HUES64 (cell line): ENCODE measurements at regions not wholly inside any gene's neighbourhood (a gene's known extent, or its start where the extent isn't known, plus 50 kb on each side); places are given as distances from the start of the nearest gene placed in this dataset.
"Not testable (repeated sequence)": the region's sequence is repeated elsewhere in the genome, so short reads cannot be mapped to it uniquely, and the experiment has no call there.

ENCODE experiments used
- H3K27ac ChIP-seq: 2 replicates; pipeline ENCODE4 v1.7.0; 2013; ENCODE audit warnings: low read depth, low read length, inconsistent platforms
- H3K27me3 ChIP-seq: 2 replicates; pipeline ENCODE4 v1.6.1; 2013; ENCODE audit warnings: mild to moderate bottlenecking, low read length; ENCODE audit not compliant: insufficient read depth
- H3K36me3 ChIP-seq: 2 replicates; pipeline ENCODE4 v1.6.1; 2013; ENCODE audit warnings: mild to moderate bottlenecking, low read length; ENCODE audit not compliant: insufficient read depth
- H3K4me1 ChIP-seq: 2 replicates; pipeline ENCODE4 v1.6.1; 2013; ENCODE audit warnings: mild to moderate bottlenecking, low read length, moderate library complexity; ENCODE audit not compliant: insufficient read depth
- H3K4me3 ChIP-seq: 2 replicates; pipeline ENCODE4 v1.5.1; 2013; ENCODE audit warnings: mild to moderate bottlenecking, low read length, moderate library complexity
- H3K9ac ChIP-seq: 2 replicates; pipeline ENCODE4 v1.6.1; 2013; ENCODE audit warnings: mild to moderate bottlenecking, low read depth, low read length
- H3K9me3 ChIP-seq: 2 replicates; pipeline ENCODE4 v1.6.1; 2013; ENCODE audit warnings: low read depth, low read length; ENCODE audit not compliant: insufficient read depth
- WGBS: fragments of 150-250, 120-280 bp; methylation state at CpG from one replicate; pipeline ENCODE4 v1.1.7; 2013; ENCODE audit warnings: missing lambda C conversion rate; 5-methylcytosine and 5-hydroxymethylcytosine counted together

DNA sequence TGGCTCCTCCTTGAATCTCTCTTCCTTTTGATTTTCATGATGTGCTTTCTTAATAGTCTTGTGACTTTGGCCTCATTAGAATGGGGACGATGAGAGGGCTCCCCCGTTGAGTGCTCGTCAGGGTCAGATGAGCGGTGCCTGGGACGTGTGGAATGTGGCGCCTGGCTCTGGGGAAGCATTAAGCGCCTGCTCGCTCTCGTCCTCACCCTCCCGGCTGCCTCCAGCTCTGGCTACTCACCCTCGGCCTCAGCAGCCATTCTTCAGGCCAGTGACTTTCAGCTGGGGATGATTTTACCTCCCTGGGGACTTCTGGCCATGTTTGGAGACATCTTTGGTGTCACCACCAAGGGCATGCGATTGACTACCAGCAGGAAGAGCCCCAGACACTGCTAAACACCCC is 69.7 kb downstream of the RPS6KA4 start:
- peaks cover 3% of the 10 kb centered on the region; the same call in 1 of the 2 replicates for H3K4me1 ChIP-seq
- WGBS = 38% methylated on average over 12 of the region's 12 CpGs

GRCh38 chr11:64429970-64430369 is 71.0 kb downstream of the RPS6KA4 start:
- no peaks in the 10 kb centered on the region for H3K36me3 ChIP-seq
- WGBS = 95% methylated on average over 12 of the region's 12 CpGs
- peaks cover 3% of the 10 kb centered on the region; the same call in 1 of the 2 replicates for H3K4me1 ChIP-seq
- no peaks in the 10 kb centered on the region for H3K9me3 ChIP-seq
- no peak overlapping the region for H3K9ac ChIP-seq
- no peak overlapping the region for H3K4me3 ChIP-seq
- no peak overlapping the region for H3K27ac ChIP-seq
- H3K27me3 ChIP-seq = no peaks in the 10 kb centered on the region

More for the DNA sequence above, 69.7 kb downstream of the RPS6KA4 start:
- H3K9me3 ChIP-seq = no peaks in the 10 kb centered on the region
- no peaks in the 10 kb centered on the region for H3K36me3 ChIP-seq
- H3K27me3 ChIP-seq = no peaks in the 10 kb centered on the region
- no peak overlapping the region for H3K4me3 ChIP-seq
- H3K27ac ChIP-seq = no peak overlapping the region
- no peak overlapping the region for H3K9ac ChIP-seq

DNA sequence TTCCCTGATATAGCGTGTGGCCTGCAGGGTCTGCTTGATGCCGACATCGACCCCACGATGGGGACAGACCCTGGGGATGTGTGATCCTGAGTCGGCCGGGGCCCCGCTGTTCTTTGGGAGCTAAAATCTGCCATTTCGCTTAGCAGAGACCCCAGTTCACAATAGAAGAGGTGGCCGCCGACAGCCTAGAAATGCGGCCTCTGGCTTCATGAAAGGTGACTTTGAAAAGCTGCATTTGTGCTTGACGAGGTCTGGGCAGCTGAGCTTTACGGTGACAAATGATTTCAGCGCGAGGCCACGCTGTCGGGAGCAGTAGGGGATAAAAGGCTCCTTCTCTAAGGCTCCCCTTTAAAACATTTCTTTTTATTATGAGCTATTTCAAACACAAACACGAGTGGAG is 71.7 kb downstream of the RPS6KA4 start:
- no peaks in the 10 kb centered on the region for H3K27me3 ChIP-seq
- H3K9me3 ChIP-seq = no peaks in the 10 kb centered on the region
- WGBS = 85% methylated on average over 18 of the region's 18 CpGs

GRCh38 chr11:64436000-64436399 is 77.0 kb downstream of the RPS6KA4 start:
- H3K36me3 ChIP-seq = no peaks in the 10 kb centered on the region
- H3K9me3 ChIP-seq = no peaks in the 10 kb centered on the region
- no peaks in the 10 kb centered on the region for H3K4me1 ChIP-seq
- no peaks in the 10 kb centered on the region for H3K27me3 ChIP-seq
- no peak overlapping the region for H3K4me3 ChIP-seq
- H3K9ac ChIP-seq = no peak overlapping the region
- whole genome bisulfite sequencing = 91% methylated on average over 4 of the region's 4 CpGs
- H3K27ac ChIP-seq = no peak overlapping the region

More for the DNA sequence above, 71.7 kb downstream of the RPS6KA4 start:
- Histone ChIP-seq H3K36me3 (no peaks in the 10 kb centered on the region), H3K27ac (no peak overlapping the region), H3K4me3 (no peak overlapping the region), H3K9ac (no peak overlapping the region), H3K4me1 (peaks cover 3% of the 10 kb centered on the region; the same call in 1 of the 2 replicates)

- WGBS = 91% methylated on average over 7 of the region's 7 CpGs
- H3K27me3 ChIP-seq = no peaks in the 10 kb centered on the region
- H3K9ac ChIP-seq = no peak overlapping the region
- no peaks in the 10 kb centered on the region for H3K36me3 ChIP-seq
- no peaks in the 10 kb centered on the region for H3K9me3 ChIP-seq
- no peaks in the 10 kb centered on the region for H3K4me1 ChIP-seq
- H3K4me3 ChIP-seq = no peak overlapping the region
- H3K27ac ChIP-seq = no peak overlapping the region
Observed at GRCh38 chr11:64437426-64437825, 78.5 kb downstream of the RPS6KA4 start.

DNA sequence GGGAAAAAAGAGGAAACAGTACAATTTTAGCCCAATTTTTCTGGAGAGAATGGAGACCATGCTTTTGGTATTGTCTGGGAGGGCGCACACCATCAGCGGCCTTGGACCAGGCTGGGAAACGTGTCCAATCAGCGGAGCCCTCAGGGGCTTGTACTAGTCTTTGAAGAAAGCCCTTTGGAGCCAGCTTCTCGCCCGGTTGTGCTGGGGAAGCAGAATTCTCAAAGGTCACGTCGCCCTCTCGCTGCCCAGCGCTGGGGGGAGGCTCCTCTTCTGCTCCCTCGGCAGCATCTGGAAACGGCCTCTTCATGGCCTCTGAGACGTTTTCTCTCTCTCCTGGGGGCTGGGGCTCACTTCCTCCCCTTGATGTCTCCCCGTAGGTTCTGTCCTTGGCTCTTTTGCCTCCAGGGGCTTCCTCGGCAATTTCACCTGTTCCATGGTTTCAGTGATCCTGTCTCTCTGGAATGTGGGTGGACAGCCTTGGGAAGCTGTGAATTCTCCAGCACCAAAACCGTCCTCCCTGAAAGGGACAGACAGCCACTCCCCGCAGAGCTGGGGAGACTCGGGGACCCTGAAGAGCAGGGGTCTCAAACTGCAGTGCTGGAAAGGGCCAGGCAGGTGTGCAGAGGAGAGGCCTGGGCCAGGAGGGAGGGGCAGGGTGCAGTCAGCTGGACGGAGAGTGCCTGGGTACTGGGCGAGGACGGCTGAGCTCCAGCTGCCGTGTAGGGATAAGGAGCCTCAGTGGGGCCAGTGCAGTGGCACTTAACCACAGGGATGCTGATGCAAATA is 80.2 kb downstream of the RPS6KA4 start:
- H3K36me3 ChIP-seq = no peaks in the 10 kb centered on the region
- 71% methylated on average over 22 of the region's 22 CpGs for WGBS
- no peaks in the 10 kb centered on the region for H3K27me3 ChIP-seq
- no peak overlapping the region for H3K27ac ChIP-seq
- no peaks in the 10 kb centered on the region for H3K9me3 ChIP-seq
- no peaks in the 10 kb centered on the region for H3K4me1 ChIP-seq
- no peak overlapping the region for H3K9ac ChIP-seq
- no peak overlapping the region for H3K4me3 ChIP-seq

GRCh38 chr11:64439772-64440491 is 81.0 kb downstream of the RPS6KA4 start:
- WGBS = 91% methylated on average over 8 of the region's 8 CpGs
- not testable (repeated sequence) for H3K9me3 ChIP-seq, H3K9ac ChIP-seq, H3K4me1 ChIP-seq, H3K27ac ChIP-seq, H3K4me3 ChIP-seq, H3K27me3 ChIP-seq, H3K36me3 ChIP-seq

GRCh38 chr11:64441127-64441526 is 82.2 kb downstream of the RPS6KA4 start:
- Histone ChIP-seq H3K4me3 (no peak overlapping the region), H3K9ac (no peak overlapping the region), H3K4me1 (no peaks in the 10 kb centered on the region), H3K9me3 (no peaks in the 10 kb centered on the region), H3K36me3 (no peaks in the 10 kb centered on the region), H3K27me3 (no peaks in the 10 kb centered on the region), H3K27ac (no peak overlapping the region)
- WGBS = 85% methylated on average over 10 of the region's 11 CpGs

- no peaks in the 10 kb centered on the region; the same call in 1 of the 2 replicates for H3K4me1 ChIP-seq
- H3K27ac ChIP-seq = no peak overlapping the region
- H3K36me3 ChIP-seq = no peaks in the 10 kb centered on the region
- H3K9ac ChIP-seq = no peak overlapping the region
- peaks cover under 1% of the 10 kb centered on the region; the same call in 1 of the 2 replicates for H3K27me3 ChIP-seq
- H3K4me3 ChIP-seq = no peak overlapping the region
- no peaks in the 10 kb centered on the region for H3K9me3 ChIP-seq
- WGBS = 72% methylated on average over 5 of the region's 5 CpGs
Observed at GRCh38 chr11:64443001-64443400, 84.0 kb downstream of the RPS6KA4 start.

- peaks cover 14% of the 10 kb centered on the region for H3K27me3 ChIP-seq
- 88% methylated on average over 4 of the region's 4 CpGs for WGBS
- H3K27ac ChIP-seq = no peak overlapping the region
- H3K9ac ChIP-seq = no peak overlapping the region
- no peaks in the 10 kb centered on the region; the same call in 1 of the 2 replicates for H3K4me1 ChIP-seq
- H3K4me3 ChIP-seq = no peak overlapping the region
- H3K36me3 ChIP-seq = no peaks in the 10 kb centered on the region
- H3K9me3 ChIP-seq = no peaks in the 10 kb centered on the region
Observed at GRCh38 chr11:64444838-64445441, 86.0 kb downstream of the RPS6KA4 start.

GRCh38 chr11:64445651-64446050 is 86.7 kb downstream of the RPS6KA4 start:
- 97% methylated on average over 4 of the region's 4 CpGs for WGBS
- Histone ChIP-seq H3K4me3 (no peak overlapping the region), H3K27me3 (peaks cover 14% of the 10 kb centered on the region)

More at GRCh38 chr11:64445651-64446050, 86.7 kb downstream of the RPS6KA4 start:
- Histone ChIP-seq H3K9ac (no peak overlapping the region), H3K27ac (no peak overlapping the region), H3K36me3 (no peaks in the 10 kb centered on the region), H3K4me1 (no peaks in the 10 kb centered on the region; the same call in 1 of the 2 replicates), H3K9me3 (no peaks in the 10 kb centered on the region)
